ENCODE measurements at regions not wholly inside any gene's neighbourhood (a gene's known extent, or its start where the extent isn't known, plus 50 kb on each side); places are given as distances from the start of the nearest gene placed in this dataset.

DNA sequence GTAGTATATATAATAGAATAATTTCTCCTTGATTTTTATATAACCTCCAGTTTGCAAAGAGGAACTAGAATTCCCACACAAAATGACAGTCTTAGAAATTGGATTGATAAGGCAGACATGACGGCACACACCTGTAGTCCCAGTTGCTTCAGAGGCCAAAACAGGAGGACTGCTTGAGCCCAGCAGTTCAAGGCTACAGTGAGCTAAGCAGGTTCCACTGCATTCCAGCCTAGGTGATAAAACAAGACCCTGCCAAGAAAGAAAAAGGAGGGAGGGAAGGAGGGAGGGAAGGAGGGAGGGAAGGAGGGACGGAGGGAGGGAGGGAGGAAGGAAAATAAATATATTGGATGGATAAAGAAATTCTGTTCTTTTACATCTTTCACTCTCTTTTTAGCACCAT is 77.6 kb upstream of the SASH1 start:
- 87% methylated on average over 2 of the region's 2 CpGs; no CpG with 5 or more reads in 1 of the 2 experiments for WGBS, 2 experiments (ENCODE audit: insufficient coverage in 1 of 2, insufficient read length in 1 of 2)
- no peak overlapping the region for H3K4me3 Mint-ChIP-seq
- no peaks in the 10 kb centered on the region for H3K9me3 Mint-ChIP-seq
- no peaks in the 10 kb centered on the region for H3K9me3 ChIP-seq (ENCODE audit: control insufficient read depth, low read length)
- no peak overlapping the region for H3K27ac Mint-ChIP-seq
- no peaks in the 10 kb centered on the region for H3K4me1 ChIP-seq (ENCODE audit: control insufficient read depth, insufficient read depth, low read length)
- no peaks in the 10 kb centered on the region for H3K36me3 Mint-ChIP-seq (ENCODE audit: low read depth)
- no peak overlapping the region for H3K27ac ChIP-seq (ENCODE audit: low read depth, low read length)
- DNase-seq = no peak
- H3K4me3 ChIP-seq (ENCODE audit: low read length) = no peak overlapping the region
- peaks cover 13% of the 10 kb centered on the region for H3K4me1 Mint-ChIP-seq
- no peaks in the 10 kb centered on the region for H3K36me3 ChIP-seq (ENCODE audit: control insufficient read depth, insufficient read depth, low read length)
- no peaks in the 10 kb centered on the region for H3K27me3 ChIP-seq (ENCODE audit: control insufficient read depth, insufficient read depth, low read length, poor library complexity, severe bottlenecking)
- peaks cover 3% of the 10 kb centered on the region for H3K27me3 Mint-ChIP-seq (ENCODE audit: insufficient read depth)
- no peak overlapping the region for H3K9ac ChIP-seq (ENCODE audit: extremely low read depth, low read length, poor library complexity, severe bottlenecking)
- TF ChIP-seq, protein P1, sequence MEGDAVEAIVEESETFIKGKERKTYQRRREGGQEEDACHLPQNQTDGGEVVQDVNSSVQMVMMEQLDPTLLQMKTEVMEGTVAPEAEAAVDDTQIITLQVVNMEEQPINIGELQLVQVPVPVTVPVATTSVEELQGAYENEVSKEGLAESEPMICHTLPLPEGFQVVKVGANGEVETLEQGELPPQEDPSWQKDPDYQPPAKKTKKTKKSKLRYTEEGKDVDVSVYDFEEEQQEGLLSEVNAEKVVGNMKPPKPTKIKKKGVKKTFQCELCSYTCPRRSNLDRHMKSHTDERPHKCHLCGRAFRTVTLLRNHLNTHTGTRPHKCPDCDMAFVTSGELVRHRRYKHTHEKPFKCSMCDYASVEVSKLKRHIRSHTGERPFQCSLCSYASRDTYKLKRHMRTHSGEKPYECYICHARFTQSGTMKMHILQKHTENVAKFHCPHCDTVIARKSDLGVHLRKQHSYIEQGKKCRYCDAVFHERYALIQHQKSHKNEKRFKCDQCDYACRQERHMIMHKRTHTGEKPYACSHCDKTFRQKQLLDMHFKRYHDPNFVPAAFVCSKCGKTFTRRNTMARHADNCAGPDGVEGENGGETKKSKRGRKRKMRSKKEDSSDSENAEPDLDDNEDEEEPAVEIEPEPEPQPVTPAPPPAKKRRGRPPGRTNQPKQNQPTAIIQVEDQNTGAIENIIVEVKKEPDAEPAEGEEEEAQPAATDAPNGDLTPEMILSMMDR (conservative IDR thresholded peaks at IDR 0.05) = no peak

DNA sequence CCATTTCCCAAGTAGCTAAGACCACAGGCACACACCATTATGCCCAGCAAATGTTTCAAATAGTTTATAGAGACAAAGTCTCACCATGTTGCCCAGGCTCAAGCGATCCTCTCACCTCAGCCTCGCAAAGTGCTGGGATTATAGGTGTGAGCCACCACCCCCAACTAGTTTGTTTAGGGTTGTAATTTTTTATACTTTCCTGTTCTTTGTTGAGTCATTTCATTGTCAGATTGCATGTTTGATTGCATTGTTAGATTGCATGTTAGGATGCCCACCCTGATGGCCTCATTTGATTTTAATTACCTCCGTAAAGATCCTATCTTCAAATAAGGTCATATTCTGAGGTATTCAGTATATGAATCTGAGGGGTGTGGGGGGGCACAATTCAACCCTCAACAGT is 73.3 kb upstream of the SASH1 start:
- Histone ChIP-seq H3K36me3 (ENCODE audit: control insufficient read depth, insufficient read depth, low read length) (no peaks in the 10 kb centered on the region), H3K27ac (ENCODE audit: low read depth, low read length) (no peak overlapping the region), H3K4me1 (ENCODE audit: control insufficient read depth, insufficient read depth, low read length) (no peaks in the 10 kb centered on the region), H3K27me3 (ENCODE audit: control insufficient read depth, insufficient read depth, low read length, poor library complexity, severe bottlenecking) (no peaks in the 10 kb centered on the region), H3K4me3 (ENCODE audit: low read length) (no peak overlapping the region), H3K9ac (ENCODE audit: extremely low read depth, low read length, poor library complexity, severe bottlenecking) (no peak overlapping the region), H3K9me3 (ENCODE audit: control insufficient read depth, low read length) (no peaks in the 10 kb centered on the region)
- H3K27me3 Mint-ChIP-seq (ENCODE audit: insufficient read depth) = no peaks in the 10 kb centered on the region
- no peak overlapping the region for H3K4me3 Mint-ChIP-seq
- H3K36me3 Mint-ChIP-seq (ENCODE audit: low read depth) = no peaks in the 10 kb centered on the region
- TF ChIP-seq, protein P1 (conservative IDR thresholded peaks at IDR 0.05) = no peak
- no peak overlapping the region for H3K27ac Mint-ChIP-seq
- no peaks in the 10 kb centered on the region for H3K9me3 Mint-ChIP-seq
- H3K4me1 Mint-ChIP-seq = peaks cover 4% of the 10 kb centered on the region
- DNase-seq = no peak
- 98% methylated on average over 2 of the region's 3 CpGs; no CpG with 5 or more reads in 1 of the 2 experiments for WGBS, 2 experiments (ENCODE audit: insufficient coverage in 1 of 2, insufficient read length in 1 of 2)

DNA sequence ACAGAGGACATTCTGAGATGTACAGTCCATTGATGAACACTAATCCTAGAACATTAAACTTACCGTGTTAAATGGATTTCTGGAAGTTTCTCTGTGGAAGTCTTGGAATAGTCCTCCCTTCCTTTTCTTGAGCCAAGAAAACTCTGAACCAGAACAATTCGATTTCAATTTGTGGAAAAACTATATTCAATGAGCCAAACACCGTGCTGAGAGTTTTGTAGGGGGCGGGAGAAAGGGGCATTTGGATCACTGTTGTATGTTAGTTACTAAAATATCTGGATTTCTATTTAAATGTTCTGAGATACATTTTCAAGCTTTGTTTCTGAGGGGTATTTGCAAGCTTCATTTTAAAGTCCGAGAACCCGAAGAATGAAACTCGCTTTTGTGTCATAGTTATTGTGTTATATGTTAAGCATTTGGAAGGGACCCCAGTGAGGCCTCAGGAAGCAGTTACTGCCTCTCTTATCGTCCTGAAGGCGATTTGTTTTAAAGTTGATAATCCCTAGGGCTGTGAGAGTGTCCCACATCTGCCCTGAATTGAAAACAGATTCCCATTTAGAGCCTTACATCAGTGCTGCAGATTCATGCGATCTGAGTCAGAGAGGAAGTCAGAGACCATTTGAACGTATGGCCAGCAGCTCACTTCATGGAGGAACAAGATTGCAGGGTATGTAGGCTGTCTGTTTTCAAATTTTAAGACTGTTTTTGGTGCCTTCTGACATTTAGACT is 70.8 kb upstream of the SASH1 start:
- TF ChIP-seq, protein P1 (conservative IDR thresholded peaks at IDR 0.05) = no peak
- H3K4me1 ChIP-seq (ENCODE audit: control insufficient read depth, insufficient read depth, low read length) = no peaks in the 10 kb centered on the region
- no peaks in the 10 kb centered on the region for H3K27me3 ChIP-seq (ENCODE audit: control insufficient read depth, insufficient read depth, low read length, poor library complexity, severe bottlenecking)
- H3K4me3 Mint-ChIP-seq = no peak overlapping the region
- H3K4me1 Mint-ChIP-seq = no peaks in the 10 kb centered on the region
- no peak overlapping the region for H3K27ac Mint-ChIP-seq
- H3K9me3 ChIP-seq (ENCODE audit: control insufficient read depth, low read length) = no peaks in the 10 kb centered on the region
- H3K9ac ChIP-seq (ENCODE audit: extremely low read depth, low read length, poor library complexity, severe bottlenecking) = no peak overlapping the region
- H3K9me3 Mint-ChIP-seq = no peaks in the 10 kb centered on the region
- H3K27ac ChIP-seq (ENCODE audit: low read depth, low read length) = no peak overlapping the region
- no peak overlapping the region for H3K4me3 ChIP-seq (ENCODE audit: low read length)
- no peak for DNase-seq
- H3K27me3 Mint-ChIP-seq (ENCODE audit: insufficient read depth) = peaks cover 4% of the 10 kb centered on the region
- 82% methylated on average over 10 to 11 of the region's 11 CpGs for WGBS, 2 experiments (ENCODE audit: insufficient coverage in 1 of 2, insufficient read length in 1 of 2)
- H3K36me3 Mint-ChIP-seq (ENCODE audit: low read depth) = no peaks in the 10 kb centered on the region
- H3K36me3 ChIP-seq (ENCODE audit: control insufficient read depth, insufficient read depth, low read length) = no peaks in the 10 kb centered on the region

Measured in endodermal cell (in vitro differentiated cells).